ENCODE measurements at regions not wholly inside any gene's neighbourhood (a gene's known extent, or its start where the extent isn't known, plus 50 kb on each side); places are given as distances from the start of the nearest gene placed in this dataset.

DNA sequence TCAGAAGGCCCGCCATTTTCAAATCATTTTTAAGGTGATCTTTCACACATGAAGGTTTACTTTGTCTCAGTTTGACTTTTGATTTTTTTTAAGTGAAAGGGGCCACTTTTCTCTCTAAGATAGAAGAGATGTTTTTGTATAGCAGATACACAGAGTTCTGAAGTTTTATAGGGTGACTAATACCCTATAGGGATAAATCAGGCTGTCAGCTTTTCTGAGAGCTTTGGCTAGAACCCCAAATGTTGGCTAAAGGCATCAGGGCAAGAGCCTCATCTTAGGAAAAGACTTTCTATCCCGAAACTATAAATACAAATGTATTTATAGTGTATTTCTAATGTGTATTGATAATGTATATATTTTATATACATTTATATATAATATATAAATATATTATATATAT is 181.4 kb downstream of the TBX18 start:
- TF ChIP-seq, protein P1, sequence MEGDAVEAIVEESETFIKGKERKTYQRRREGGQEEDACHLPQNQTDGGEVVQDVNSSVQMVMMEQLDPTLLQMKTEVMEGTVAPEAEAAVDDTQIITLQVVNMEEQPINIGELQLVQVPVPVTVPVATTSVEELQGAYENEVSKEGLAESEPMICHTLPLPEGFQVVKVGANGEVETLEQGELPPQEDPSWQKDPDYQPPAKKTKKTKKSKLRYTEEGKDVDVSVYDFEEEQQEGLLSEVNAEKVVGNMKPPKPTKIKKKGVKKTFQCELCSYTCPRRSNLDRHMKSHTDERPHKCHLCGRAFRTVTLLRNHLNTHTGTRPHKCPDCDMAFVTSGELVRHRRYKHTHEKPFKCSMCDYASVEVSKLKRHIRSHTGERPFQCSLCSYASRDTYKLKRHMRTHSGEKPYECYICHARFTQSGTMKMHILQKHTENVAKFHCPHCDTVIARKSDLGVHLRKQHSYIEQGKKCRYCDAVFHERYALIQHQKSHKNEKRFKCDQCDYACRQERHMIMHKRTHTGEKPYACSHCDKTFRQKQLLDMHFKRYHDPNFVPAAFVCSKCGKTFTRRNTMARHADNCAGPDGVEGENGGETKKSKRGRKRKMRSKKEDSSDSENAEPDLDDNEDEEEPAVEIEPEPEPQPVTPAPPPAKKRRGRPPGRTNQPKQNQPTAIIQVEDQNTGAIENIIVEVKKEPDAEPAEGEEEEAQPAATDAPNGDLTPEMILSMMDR (IDR thresholded peaks at IDR 0.05), result no peak
- TF ChIP-seq POLR2A (IDR thresholded peaks at IDR 0.05), result no peak
